ENCODE measurements at regions not wholly inside any gene's neighbourhood (a gene's known extent, or its start where the extent isn't known, plus 50 kb on each side); places are given as distances from the start of the nearest gene placed in this dataset.

DNA sequence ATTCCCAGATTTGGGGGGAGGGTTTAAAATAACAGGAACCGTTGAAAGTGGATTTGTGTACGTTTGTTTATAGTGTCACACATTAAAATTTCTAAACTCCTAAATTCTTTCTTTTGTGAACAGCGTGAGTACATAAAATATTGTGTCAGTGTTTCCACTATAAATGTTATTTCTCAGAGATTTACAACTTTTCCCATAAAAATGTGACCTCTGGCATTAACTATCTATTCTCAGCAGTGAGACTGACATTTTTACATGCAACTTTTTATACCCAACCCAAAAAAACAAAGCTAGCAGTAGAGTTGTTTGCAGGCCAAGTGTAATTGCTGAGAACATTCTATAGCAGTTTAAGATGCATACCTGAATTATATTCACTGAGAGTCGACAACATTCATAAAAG lies 757.0 kb upstream of the ADAMTS16 start:
- no peak overlapping the region for H3K27ac ChIP-seq (ENCODE audit: low read depth)
- Mint-ChIP-seq H3K4me1 (no peaks in the 10 kb centered on the region), H3K4me3 (no peak overlapping the region), H3K36me3 (ENCODE audit: low read depth) (no peaks in the 10 kb centered on the region), H3K27me3 (ENCODE audit: insufficient read depth, low read depth, poor library complexity) (peaks cover 1% of the 10 kb centered on the region), H3K27ac (no peak overlapping the region), H3K9me3 (no peaks in the 10 kb centered on the region; the same call in 2 of the 3 replicates)
- no peaks in the 10 kb centered on the region for H3K79me2 ChIP-seq (replicated peaks; ENCODE audit: insufficient read depth)
- H3K36me3 ChIP-seq (ENCODE audit: insufficient read depth) = no peaks in the 10 kb centered on the region
- H3K4me1 ChIP-seq (ENCODE audit: insufficient read depth) = no peaks in the 10 kb centered on the region
- H4K20me1 ChIP-seq (replicated peaks; ENCODE audit: insufficient read depth) = no peaks in the 10 kb centered on the region
- no peaks in the 10 kb centered on the region for H3F3A ChIP-seq (replicated peaks; ENCODE audit: low read depth)
- H2AFZ ChIP-seq = no peak overlapping the region
- H3K4me3 ChIP-seq = no peak overlapping the region
- ATAC-seq = no peak
- no peaks in the 10 kb centered on the region for H3K9me2 ChIP-seq (ENCODE audit: insufficient read depth)
- no peak for TF ChIP-seq EZH2phosphoT487 (IDR thresholded peaks at IDR 0.05; ENCODE audit: unreplicated experiment)
- no peak for TF ChIP-seq EZH2 (IDR thresholded peaks at IDR 0.05; ENCODE audit: low read depth, unreplicated experiment)
- TF ChIP-seq, protein P1, sequence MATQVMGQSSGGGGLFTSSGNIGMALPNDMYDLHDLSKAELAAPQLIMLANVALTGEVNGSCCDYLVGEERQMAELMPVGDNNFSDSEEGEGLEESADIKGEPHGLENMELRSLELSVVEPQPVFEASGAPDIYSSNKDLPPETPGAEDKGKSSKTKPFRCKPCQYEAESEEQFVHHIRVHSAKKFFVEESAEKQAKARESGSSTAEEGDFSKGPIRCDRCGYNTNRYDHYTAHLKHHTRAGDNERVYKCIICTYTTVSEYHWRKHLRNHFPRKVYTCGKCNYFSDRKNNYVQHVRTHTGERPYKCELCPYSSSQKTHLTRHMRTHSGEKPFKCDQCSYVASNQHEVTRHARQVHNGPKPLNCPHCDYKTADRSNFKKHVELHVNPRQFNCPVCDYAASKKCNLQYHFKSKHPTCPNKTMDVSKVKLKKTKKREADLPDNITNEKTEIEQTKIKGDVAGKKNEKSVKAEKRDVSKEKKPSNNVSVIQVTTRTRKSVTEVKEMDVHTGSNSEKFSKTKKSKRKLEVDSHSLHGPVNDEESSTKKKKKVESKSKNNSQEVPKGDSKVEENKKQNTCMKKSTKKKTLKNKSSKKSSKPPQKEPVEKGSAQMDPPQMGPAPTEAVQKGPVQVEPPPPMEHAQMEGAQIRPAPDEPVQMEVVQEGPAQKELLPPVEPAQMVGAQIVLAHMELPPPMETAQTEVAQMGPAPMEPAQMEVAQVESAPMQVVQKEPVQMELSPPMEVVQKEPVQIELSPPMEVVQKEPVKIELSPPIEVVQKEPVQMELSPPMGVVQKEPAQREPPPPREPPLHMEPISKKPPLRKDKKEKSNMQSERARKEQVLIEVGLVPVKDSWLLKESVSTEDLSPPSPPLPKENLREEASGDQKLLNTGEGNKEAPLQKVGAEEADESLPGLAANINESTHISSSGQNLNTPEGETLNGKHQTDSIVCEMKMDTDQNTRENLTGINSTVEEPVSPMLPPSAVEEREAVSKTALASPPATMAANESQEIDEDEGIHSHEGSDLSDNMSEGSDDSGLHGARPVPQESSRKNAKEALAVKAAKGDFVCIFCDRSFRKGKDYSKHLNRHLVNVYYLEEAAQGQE (IDR thresholded peaks at IDR 0.05; ENCODE audit: unreplicated experiment) = no peak
- no peak overlapping the region for H3K4me2 ChIP-seq
- no peaks in the 10 kb centered on the region for H3K27me3 ChIP-seq (ENCODE audit: insufficient read depth)
- no peak for DNase-seq (ENCODE audit: low spot score)

DNA sequence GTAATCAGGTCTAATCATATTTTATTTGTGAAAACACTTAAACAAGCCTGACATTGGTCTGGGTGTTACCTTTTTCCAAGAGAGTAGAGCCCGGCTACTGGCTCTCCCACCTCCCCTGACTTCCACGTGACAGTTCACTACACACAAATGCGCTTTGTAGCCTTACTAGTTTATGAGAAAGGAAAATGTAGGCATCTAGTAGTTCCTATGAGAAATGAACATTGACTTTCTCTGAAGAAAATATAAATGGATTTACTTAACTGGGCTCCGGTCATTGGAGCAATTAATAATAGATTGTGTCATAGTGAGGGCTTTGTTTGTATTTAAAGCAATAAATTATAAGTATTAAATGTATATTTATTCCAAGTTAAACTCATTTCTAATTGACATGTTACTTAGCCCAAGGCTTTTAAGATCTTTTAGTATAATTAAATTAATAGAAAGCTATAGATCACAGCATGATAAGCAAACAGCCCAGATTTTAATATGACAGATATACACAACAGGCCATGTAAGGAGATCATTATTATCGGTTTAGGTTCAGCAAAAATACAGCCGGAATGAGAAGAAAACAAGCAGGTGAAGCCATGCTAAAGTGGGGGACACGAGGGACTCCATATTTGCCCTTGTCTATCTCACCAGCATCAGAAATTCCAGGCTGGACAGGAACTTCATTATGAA lies 756.5 kb upstream of the ADAMTS16 start:
- no peak overlapping the region for H3K4me2 ChIP-seq
- Mint-ChIP-seq H3K27me3 (ENCODE audit: insufficient read depth, low read depth, poor library complexity) (peaks cover 1% of the 10 kb centered on the region), H3K9me3 (no peaks in the 10 kb centered on the region; the same call in 2 of the 3 replicates), H3K27ac (no peak overlapping the region), H3K4me1 (no peaks in the 10 kb centered on the region), H3K36me3 (ENCODE audit: low read depth) (no peaks in the 10 kb centered on the region), H3K4me3 (no peak overlapping the region)
- no peak overlapping the region for H2AFZ ChIP-seq
- H3K9me2 ChIP-seq (ENCODE audit: insufficient read depth) = no peaks in the 10 kb centered on the region
- ATAC-seq = no peak
- DNase-seq (ENCODE audit: low spot score) = no peak
- H3K4me1 ChIP-seq (ENCODE audit: insufficient read depth) = no peaks in the 10 kb centered on the region
- H3K79me2 ChIP-seq (replicated peaks; ENCODE audit: insufficient read depth) = no peaks in the 10 kb centered on the region
- no peaks in the 10 kb centered on the region for H3F3A ChIP-seq (replicated peaks; ENCODE audit: low read depth)
- H4K20me1 ChIP-seq (replicated peaks; ENCODE audit: insufficient read depth) = no peaks in the 10 kb centered on the region
- no peaks in the 10 kb centered on the region for H3K36me3 ChIP-seq (ENCODE audit: insufficient read depth)
- no peak overlapping the region for H3K27ac ChIP-seq (ENCODE audit: low read depth)
- no peak overlapping the region for H3K4me3 ChIP-seq
- no peaks in the 10 kb centered on the region for H3K27me3 ChIP-seq (ENCODE audit: insufficient read depth)
- TF ChIP-seq, protein P2, sequence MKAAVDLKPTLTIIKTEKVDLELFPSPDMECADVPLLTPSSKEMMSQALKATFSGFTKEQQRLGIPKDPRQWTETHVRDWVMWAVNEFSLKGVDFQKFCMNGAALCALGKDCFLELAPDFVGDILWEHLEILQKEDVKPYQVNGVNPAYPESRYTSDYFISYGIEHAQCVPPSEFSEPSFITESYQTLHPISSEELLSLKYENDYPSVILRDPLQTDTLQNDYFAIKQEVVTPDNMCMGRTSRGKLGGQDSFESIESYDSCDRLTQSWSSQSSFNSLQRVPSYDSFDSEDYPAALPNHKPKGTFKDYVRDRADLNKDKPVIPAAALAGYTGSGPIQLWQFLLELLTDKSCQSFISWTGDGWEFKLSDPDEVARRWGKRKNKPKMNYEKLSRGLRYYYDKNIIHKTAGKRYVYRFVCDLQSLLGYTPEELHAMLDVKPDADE (IDR thresholded peaks at IDR 0.05) = no peak
- TF ChIP-seq ZNF331 (CRISPR knock-in tag; IDR thresholded peaks at IDR 0.05; ENCODE audit: low read depth) (no peak), EZH2 (IDR thresholded peaks at IDR 0.05; ENCODE audit: low read depth, unreplicated experiment) (no peak), JUNB (IDR thresholded peaks at IDR 0.05; ENCODE audit: unreplicated experiment) (no peak)
- TF ChIP-seq, protein P3, sequence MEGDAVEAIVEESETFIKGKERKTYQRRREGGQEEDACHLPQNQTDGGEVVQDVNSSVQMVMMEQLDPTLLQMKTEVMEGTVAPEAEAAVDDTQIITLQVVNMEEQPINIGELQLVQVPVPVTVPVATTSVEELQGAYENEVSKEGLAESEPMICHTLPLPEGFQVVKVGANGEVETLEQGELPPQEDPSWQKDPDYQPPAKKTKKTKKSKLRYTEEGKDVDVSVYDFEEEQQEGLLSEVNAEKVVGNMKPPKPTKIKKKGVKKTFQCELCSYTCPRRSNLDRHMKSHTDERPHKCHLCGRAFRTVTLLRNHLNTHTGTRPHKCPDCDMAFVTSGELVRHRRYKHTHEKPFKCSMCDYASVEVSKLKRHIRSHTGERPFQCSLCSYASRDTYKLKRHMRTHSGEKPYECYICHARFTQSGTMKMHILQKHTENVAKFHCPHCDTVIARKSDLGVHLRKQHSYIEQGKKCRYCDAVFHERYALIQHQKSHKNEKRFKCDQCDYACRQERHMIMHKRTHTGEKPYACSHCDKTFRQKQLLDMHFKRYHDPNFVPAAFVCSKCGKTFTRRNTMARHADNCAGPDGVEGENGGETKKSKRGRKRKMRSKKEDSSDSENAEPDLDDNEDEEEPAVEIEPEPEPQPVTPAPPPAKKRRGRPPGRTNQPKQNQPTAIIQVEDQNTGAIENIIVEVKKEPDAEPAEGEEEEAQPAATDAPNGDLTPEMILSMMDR (conservative IDR thresholded peaks at IDR 0.05; ENCODE audit: low read depth in 2 of 2) = no peak
- TF ChIP-seq, protein P4, sequence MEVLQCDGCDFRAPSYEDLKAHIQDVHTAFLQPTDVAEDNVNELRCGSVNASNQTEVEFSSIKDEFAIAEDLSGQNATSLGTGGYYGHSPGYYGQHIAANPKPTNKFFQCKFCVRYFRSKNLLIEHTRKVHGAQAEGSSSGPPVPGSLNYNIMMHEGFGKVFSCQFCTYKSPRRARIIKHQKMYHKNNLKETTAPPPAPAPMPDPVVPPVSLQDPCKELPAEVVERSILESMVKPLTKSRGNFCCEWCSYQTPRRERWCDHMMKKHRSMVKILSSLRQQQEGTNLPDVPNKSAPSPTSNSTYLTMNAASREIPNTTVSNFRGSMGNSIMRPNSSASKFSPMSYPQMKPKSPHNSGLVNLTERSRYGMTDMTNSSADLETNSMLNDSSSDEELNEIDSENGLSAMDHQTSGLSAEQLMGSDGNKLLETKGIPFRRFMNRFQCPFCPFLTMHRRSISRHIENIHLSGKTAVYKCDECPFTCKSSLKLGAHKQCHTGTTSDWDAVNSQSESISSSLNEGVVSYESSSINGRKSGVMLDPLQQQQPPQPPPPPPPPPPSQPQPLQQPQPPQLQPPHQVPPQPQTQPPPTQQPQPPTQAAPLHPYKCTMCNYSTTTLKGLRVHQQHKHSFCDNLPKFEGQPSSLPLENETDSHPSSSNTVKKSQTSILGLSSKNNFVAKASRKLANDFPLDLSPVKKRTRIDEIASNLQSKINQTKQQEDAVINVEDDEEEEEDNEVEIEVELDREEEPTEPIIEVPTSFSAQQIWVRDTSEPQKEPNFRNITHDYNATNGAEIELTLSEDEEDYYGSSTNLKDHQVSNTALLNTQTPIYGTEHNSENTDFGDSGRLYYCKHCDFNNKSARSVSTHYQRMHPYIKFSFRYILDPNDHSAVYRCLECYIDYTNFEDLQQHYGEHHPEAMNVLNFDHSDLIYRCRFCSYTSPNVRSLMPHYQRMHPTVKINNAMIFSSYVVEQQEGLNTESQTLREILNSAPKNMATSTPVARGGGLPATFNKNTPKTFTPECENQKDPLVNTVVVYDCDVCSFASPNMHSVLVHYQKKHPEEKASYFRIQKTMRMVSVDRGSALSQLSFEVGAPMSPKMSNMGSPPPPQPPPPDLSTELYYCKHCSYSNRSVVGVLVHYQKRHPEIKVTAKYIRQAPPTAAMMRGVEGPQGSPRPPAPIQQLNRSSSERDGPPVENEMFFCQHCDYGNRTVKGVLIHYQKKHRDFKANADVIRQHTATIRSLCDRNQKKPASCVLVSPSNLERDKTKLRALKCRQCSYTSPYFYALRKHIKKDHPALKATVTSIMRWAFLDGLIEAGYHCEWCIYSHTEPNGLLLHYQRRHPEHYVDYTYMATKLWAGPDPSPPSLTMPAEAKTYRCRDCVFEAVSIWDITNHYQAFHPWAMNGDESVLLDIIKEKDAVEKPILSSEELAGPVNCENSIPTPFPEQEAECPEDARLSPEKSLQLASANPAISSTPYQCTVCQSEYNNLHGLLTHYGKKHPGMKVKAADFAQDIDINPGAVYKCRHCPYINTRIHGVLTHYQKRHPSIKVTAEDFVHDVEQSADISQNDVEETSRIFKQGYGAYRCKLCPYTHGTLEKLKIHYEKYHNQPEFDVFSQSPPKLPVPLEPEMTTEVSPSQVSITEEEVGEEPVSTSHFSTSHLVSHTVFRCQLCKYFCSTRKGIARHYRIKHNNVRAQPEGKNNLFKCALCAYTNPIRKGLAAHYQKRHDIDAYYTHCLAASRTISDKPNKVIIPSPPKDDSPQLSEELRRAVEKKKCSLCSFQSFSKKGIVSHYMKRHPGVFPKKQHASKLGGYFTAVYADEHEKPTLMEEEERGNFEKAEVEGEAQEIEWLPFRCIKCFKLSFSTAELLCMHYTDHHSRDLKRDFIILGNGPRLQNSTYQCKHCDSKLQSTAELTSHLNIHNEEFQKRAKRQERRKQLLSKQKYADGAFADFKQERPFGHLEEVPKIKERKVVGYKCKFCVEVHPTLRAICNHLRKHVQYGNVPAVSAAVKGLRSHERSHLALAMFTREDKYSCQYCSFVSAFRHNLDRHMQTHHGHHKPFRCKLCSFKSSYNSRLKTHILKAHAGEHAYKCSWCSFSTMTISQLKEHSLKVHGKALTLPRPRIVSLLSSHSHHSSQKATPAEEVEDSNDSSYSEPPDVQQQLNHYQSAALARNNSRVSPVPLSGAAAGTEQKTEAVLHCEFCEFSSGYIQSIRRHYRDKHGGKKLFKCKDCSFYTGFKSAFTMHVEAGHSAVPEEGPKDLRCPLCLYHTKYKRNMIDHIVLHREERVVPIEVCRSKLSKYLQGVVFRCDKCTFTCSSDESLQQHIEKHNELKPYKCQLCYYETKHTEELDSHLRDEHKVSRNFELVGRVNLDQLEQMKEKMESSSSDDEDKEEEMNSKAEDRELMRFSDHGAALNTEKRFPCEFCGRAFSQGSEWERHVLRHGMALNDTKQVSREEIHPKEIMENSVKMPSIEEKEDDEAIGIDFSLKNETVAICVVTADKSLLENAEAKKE (CRISPR knock-in tag; IDR thresholded peaks at IDR 0.05) = no peak

Data from GM23338 (cell line).